Spleen (tissue), 7 donors: ENCODE measurements at regions not wholly inside any gene's neighbourhood (a gene's known extent, or its start where the extent isn't known, plus 50 kb on each side); places are given as distances from the start of the nearest gene placed in this dataset.

Experiments
- CTCF ChIP-seq, 11 experiments: fragments of 200-600 bp in 7 of 11; fragments of 450-650 bp in 4 of 11; sonication (generic) in 4 of 11; IDR thresholded peaks in 8 of 11; conservative IDR thresholded peaks in 3 of 11; 1 replicate in 7 of 11; 2 replicates in 4 of 11; pipeline versions ENCODE4 v1.4.0 to v1.8.0; 2016 to 2021; ENCODE audit warnings: antibody characterized with exemption in 11 of 11, inconsistent platforms in 4 of 11, mild to moderate bottlenecking in 1 of 11
- POLR2A ChIP-seq, 3 donors: fragments of 450-650 bp; IDR thresholded peaks; one replicate each; pipeline ENCODE4 v1.5.1; 2017; ENCODE audit warnings: antibody characterized with exemption in 3 of 3, mild to moderate bottlenecking in 1 of 3
- POLR2AphosphoS5 ChIP-seq, 3 donors: sonication (generic); formaldehyde crosslinking; IDR thresholded peaks; one replicate each; pipeline ENCODE4 v1.5.1; 2017; ENCODE audit warnings: antibody characterized with exemption in 3 of 3
- donor health status: DM: no; HTN: no; CAD: no; lungs with moderate emphysema.
- donor health status: DM: no; HTN: no; CAD: no.
- donor health status: DM: no; HTN: no; CAD: no.

DNA sequence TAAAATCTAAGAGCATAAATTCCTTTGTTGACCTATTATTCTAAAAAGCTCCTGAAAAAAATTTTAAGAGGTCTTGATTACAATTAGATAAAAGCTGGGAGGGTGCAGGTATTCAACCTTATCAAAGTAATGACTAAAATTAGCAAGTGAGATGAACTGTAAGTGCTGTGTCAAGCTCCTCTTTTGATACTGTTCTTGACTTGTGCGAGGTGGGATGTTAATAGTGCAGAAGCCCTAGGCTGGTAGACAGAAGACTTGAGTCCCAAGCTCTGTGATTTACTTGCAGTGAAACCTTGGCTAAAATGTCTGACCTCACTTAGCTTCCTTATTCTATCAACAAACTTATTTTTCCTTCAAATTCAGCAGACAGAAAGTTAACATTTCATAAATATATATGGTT, 637.5 kb downstream of the DSC3 start:
- TF ChIP-seq CTCF (IDR thresholded peaks at IDR 0.05 in 8 of 11, conservative IDR thresholded peaks at IDR 0.05 in 3 of 11) (no peak), POLR2AphosphoS5 (IDR thresholded peaks at IDR 0.05) (no peak), POLR2A (IDR thresholded peaks at IDR 0.05) (no peak)
